ELF-1 (cell line): ENCODE measurements at regions not wholly inside any gene's neighbourhood (a gene's known extent, or its start where the extent isn't known, plus 50 kb on each side); places are given as distances from the start of the nearest gene placed in this dataset.

Experiments used
- DNase-seq: peaks from one replicate; pipeline ENCODE4 v3.0.0-alpha.2; 2016; ENCODE audit warnings: low read depth, low spot score

DNA sequence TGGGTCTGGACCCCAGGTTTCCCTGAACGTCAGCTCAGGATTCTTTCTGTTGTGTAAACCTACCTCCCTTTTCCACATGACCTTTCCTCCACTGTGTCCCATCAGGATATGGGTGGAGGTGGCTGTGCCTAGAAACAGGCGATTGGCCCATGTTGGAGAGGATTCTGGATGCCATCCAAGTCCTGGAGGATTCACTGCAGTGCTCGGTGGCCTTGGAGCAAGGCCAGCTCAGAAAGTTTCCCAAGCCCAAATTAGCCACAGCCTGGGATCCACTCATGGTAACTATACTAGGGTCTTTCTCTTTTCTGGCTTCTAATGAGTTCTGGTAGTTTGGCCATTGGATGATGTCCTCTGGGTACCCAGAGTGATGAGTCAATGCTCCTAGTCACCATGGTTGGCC lies 141.6 kb downstream of the SNX19 start:
- no peak for DNase-seq

DNA sequence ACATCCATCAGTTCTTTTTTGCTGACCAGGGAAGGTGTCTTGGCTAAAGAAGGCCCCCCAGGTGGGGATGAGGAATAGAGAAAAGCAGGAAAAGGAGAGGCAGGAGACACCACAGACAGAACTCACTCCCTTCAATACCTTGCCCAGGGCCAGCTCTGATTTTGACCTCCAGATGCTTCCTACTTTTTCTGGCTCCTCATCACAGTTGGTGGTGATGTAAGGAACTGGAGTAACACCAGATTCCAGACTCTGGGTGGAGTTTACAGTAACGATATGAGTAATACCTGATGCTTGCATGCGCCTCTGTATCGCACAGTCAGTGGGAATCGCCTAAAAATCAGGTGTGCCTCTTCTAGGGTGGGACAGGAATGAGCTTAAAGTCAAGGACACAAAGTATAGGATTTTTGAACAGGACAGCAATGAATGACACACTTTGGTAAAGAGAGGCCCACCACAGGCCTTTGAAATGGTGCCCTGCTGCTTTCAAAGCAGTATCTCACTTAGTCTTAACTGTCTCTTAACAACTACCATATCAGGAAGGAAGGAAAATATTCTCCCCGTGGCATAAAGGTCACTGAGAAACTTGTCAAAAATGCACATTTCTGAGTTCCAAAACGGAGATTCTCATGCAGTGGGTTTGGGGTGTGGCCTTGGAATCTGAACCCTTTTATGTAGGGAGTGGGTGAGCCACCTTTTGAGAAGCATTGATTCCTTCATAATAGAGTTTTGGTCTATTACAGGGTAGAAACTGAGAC lies 140.8 kb downstream of the SNX19 start:
- no peak for DNase-seq

- no peak for DNase-seq
Measured at GRCh38 chr11:130776061-130776419, 140.2 kb downstream of the SNX19 start.

DNA sequence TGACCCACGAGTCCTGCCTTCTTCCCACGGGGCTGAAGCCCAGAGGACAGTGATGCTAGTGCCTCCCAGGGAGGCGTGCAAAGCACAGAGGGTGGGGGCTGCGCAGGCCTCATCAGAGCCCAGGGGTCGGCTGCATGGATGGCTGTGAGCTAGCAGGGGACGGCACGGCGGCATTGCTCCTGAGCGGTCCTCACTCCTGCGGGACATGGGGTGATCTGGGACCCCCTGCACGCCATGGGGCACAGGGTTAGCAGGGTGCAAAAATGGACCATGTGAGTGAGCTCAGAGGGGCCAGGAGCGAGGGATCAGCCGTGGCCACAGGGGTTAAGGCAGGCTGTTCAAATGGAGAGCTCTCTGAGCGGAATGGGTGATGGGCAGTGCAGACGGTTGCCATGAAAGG lies 138.3 kb downstream of the SNX19 start:
- no peak for DNase-seq

DNA sequence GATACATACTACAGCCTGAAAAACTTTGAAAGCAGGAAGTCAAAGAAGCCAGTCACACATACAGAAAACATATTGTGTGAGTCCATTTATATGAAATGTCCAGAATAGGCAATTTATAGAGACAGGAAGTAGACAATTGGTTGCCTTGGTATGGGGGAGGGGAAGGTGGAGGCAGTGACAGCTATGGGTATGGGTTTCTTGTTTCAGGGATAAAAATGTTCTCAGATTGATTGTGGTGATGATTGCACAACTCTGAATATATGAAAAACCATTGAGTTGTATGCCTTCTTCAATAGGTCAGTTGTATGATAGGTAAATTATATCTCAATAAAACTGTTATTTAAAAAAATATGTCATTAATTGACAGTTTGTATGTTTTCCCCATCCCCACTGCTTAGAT lies 137.6 kb downstream of the SNX19 start:
- no peak for DNase-seq

DNA sequence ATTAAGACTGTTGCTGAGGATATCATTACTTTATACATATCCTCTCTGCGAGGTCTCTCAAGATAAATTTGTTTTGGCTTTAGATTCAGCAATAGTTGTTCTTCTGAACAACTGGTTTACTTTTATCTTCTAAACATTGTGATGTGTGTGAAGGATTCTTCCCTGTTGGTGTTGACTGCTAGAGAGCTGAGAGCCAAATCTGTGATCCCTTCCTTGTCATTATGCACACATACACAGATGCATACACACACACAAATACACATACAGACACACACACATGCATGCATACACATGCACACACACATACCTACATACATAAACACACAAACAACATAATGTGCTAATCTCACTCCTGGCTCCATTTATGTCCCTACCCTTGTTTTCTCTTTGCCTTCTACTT lies 137.0 kb downstream of the SNX19 start:
- no peak for DNase-seq

- DNase-seq, result no peak
Measured at GRCh38 chr11:130779943-130780342, 136.3 kb downstream of the SNX19 start.

DNA sequence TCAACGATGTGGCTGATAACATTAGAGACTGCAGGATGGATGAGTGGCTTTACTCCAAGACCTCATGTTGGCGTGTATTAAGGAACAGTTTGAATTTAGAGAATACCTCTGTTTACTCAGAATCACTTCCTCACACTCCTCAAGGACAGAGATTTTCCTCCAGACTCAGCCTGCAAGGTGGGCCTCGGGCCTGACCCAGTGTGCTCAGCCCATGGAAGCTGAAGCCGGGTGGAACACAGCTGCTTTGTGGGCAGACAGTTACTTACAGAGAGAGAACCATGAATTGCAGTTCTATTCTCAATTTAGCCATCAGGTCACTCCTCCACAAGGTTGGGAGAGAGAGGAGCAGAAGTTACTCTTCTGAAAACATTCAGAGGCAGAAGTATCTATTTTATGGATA lies 135.8 kb downstream of the SNX19 start:
- no peak for DNase-seq

- no peak for DNase-seq
Measured at GRCh38 chr11:130781931-130782330, 134.3 kb downstream of the SNX19 start.

DNA sequence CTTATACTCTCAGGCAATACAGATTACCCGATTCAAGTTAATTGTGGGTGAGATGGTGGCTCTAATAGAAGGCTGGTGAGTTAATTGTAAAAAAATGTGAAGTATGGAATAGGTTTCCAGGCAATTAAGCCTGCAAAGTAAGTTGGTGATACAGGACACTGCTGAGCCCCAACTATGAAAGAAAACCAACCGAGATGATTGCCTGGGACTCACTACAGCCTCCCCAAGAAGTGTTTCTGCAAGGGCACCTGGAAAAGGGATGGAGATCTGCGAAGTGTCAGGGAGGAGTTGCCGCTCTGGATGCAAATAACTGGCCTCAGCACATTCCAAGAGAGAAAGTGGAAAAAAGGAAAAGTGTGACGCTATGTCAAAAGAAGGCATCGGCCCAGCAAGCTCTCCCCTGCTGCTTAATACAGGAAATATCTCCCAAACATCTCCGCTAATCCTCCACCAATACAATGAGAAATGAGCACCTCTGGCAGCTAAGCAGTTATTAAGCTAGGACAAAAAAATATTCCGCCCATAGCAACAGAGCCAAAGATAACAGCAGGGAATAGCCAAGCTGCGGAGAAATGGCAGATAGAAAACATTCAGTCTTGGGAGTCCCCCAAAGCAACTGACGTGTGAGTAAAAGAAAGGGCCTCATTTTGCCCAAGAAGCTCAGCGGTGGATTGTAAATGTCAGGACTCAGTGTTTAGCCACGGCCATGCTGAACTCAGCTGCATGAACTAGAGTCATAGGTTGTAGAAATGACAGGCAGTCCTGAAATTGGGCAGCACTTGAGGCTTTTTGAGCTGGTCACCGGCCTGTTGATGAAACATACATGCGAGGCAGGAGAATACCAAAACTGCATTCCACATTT lies 133.7 kb downstream of the SNX19 start:
- DNase-seq, result peak; percentile 68

- DNase-seq, result no peak
Measured at GRCh38 chr11:130783323-130783722, 133.0 kb downstream of the SNX19 start.

- peak; percentile 78 for DNase-seq
Measured at GRCh38 chr11:130785380-130786116, 130.7 kb downstream of the SNX19 start.

DNA sequence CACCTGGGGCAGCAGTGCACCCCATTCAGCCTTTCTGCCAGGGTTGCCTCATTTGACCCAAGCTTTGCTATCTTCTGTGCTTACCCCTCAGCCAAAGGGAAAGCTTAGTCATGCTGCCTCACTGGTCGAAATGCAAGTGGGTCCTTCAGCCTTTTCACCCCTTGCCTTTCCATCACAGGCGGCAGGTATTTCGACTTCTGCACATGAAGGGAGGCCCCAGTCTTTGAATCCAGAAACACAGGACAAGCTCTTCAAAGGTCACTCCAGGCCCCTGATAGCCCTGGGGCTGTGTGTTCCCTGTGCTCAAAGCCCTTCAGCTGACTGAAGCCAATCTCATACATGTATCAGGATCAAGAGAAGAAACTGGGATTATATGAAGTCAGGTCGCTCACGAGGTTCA lies 129.7 kb downstream of the SNX19 start:
- peak; percentile 75 for DNase-seq

DNA sequence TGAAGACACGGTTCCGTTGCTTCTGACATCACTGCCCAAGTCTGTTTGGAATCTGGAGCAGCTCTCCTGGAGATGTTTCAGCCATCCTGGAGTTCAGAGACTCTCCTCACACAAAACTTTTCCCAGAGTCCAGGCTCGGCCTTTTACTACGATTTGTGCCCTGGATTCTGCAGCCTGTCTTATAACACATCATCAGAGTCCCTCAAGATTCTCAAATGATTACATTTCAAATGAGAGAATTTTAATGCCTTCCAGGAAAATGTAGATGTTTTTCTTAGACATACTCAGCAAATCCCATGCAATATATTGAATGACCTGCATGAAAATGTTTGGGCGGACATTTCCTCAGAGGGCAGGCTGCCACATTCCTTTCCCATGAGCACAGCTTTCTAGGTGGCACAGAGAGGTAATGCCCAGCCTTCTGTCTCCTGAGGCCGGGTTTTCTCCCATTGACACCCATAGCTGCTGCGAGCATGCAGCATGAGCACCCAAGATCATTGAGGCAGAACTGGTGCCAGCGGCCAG lies 129.1 kb downstream of the SNX19 start:
- no peak for DNase-seq

DNA sequence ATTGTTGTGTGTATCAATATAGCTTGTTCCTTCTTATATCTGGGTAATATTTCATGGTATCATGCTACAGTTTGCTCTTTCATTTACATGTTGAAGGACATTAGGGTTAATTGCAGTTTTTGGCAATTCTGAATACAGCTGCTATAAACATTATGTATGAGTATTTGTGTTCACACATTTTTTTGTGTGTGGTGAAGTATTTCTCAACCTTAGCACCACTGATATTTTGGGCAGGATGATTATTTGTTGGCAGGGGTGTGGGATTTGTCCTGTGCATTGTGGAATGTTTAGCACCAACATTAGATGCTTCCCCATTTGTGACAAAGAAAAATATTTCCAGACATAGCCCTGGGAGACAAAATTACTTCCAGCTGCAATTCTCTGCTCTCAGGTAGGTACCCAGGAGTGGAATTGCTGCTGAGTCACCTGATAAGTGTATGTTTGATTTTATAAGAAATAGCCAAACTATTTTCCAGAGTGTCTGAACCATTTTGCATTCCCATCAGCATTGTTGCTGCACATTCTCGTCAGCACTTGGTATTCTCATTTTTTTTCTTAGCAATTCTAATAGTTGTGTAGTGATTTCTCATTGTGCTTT lies 128.2 kb downstream of the SNX19 start:
- no peak for DNase-seq

- DNase-seq, result no peak
Measured at GRCh38 chr11:130789056-130789640, 127.1 kb downstream of the SNX19 start.

GRCh38 chr11:130790689-130791088 lies 125.6 kb downstream of the SNX19 start:
- no peak for DNase-seq

GRCh38 chr11:130792772-130793171 lies 123.5 kb downstream of the SNX19 start:
- no peak for DNase-seq

GRCh38 chr11:130796828-130797227 lies 119.5 kb downstream of the SNX19 start:
- no peak for DNase-seq

DNA sequence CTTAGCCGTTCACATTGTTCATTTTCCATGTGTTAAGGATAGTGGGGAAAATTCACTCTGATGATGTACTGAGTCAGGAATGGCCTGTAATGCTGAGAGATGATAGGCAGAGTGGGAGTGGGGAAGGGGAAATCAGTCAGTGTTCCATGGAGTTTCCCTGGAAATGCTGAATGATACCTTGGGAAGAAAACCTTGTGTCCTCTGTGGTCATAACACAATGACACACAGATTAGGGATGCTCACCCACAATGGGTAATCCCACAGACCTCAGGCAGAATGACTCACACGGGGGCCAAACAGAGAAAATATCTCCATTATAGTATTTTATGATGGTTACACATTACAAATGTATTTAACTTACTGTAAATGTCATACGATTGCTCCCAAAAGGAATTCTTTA lies 118.0 kb downstream of the SNX19 start:
- DNase-seq, result no peak

- no peak for DNase-seq
Measured at GRCh38 chr11:130798801-130799200, 117.5 kb downstream of the SNX19 start.
